ENCODE measurements at regions not wholly inside any gene's neighbourhood (a gene's known extent, or its start where the extent isn't known, plus 50 kb on each side); places are given as distances from the start of the nearest gene placed in this dataset.
"Not testable (repeated sequence)": the region's sequence is repeated elsewhere in the genome, so short reads cannot be mapped to it uniquely, and the experiment has no call there.

DNA sequence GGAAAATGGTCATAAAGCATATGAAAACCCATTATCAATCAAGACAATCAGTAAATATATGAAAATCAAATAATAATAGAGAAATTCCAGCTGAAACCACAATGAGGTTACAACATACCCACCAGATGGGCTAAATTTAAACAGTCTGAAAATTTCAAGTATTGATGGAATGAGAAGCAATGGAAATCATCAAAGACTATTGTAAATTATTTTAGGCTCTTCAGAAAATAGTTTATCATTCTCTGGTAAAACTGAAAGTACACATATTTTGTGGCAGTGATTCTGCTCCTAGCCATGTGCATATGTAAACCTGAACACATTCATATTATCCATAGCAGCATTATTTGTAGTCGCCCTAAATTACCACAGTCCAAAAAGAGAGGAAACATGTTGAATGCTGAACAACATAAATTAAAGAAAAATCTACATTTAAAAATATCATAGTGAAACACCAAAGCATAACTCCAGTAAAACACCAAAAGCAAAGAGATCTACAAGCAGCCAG lies 215.3 kb downstream of the PRELID2 start:
- WGBS (ENCODE audit: missing lambda C conversion rate), result 55% methylated on average over 1 of the region's 1 CpG
- ChIA-PET CTCF (no interaction called here), POLR2A (no interaction called here)
- Histone ChIP-seq H3K9me3 (no peaks in the 10 kb centered on the region), H3K27ac (no peak overlapping the region), H3K4me3 (no peak overlapping the region), H3K4me1 (no peaks in the 10 kb centered on the region), H3K4me2 (no peak overlapping the region)
- TF ChIP-seq HEYL (CRISPR knock-in tag; IDR thresholded peaks at IDR 0.05), result no peak
- no peak for TF ChIP-seq JUN (IDR thresholded peaks at IDR 0.05)
- TF ChIP-seq FOSL2 (IDR thresholded peaks at IDR 0.05), result no peak
- TF ChIP-seq FOSL2 (CRISPR knock-in tag; IDR thresholded peaks at IDR 0.05), result no peak
- TF ChIP-seq, protein P1, sequence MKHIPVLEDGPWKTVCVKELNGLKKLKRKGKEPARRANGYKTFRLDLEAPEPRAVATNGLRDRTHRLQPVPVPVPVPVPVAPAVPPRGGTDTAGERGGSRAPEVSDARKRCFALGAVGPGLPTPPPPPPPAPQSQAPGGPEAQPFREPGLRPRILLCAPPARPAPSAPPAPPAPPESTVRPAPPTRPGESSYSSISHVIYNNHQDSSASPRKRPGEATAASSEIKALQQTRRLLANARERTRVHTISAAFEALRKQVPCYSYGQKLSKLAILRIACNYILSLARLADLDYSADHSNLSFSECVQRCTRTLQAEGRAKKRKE (CRISPR knock-in tag; IDR thresholded peaks at IDR 0.05; ENCODE audit: low read depth), result no peak
- TF ChIP-seq MAZ (IDR thresholded peaks at IDR 0.05; ENCODE audit: borderline replicate concordance, low read depth, low read length), result no peak
- TF ChIP-seq, protein P2, sequence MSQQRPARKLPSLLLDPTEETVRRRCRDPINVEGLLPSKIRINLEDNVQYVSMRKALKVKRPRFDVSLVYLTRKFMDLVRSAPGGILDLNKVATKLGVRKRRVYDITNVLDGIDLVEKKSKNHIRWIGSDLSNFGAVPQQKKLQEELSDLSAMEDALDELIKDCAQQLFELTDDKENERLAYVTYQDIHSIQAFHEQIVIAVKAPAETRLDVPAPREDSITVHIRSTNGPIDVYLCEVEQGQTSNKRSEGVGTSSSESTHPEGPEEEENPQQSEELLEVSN (IDR thresholded peaks at IDR 0.05; ENCODE audit: borderline replicate concordance, low read depth), result no peak
- no peak for DNase-seq (ENCODE audit: low read depth in 1 of 2, low spot score in 1 of 2)
- FAIRE-seq, result no peak
- ATAC-seq, result no peak

DNA sequence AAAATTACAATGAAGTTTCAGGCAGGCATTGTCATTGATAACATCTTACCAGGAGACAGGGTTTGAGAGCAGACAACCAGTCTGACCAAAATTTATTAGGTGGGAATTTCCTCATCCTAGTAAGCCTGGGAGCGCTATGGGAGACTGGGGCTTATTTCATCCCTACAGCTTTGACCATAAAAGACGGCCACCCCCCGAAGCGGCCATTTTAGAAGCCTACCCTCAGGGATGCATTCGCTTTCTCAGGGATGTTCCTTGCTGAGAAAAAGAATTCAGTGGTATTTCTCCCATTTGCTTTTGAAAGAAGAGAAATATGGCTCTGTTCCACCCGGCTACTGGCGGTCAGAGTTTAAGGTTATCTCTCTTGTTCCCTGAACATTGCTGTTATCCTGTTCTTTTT lies 218.4 kb downstream of the PRELID2 start:
- H3K27ac ChIP-seq; H3K9me3 ChIP-seq; DNase-seq (ENCODE audit: low read depth in 1 of 2, low spot score in 1 of 2); ATAC-seq; H3K4me2 ChIP-seq; CTCF ChIA-PET; POLR2A ChIA-PET; H3K4me3 ChIP-seq; FAIRE-seq; H3K4me1 ChIP-seq: not testable (repeated sequence)
- 86% methylated on average over 7 of the region's 7 CpGs for WGBS (ENCODE audit: missing lambda C conversion rate)

GRCh38 chr5:145598983-145599382 lies 236.2 kb downstream of the PRELID2 start:
- CTCF ChIA-PET, result no interaction called here
- DNase-seq (ENCODE audit: low read depth in 1 of 2, low spot score in 1 of 2) (no peak), FAIRE-seq (no peak), ATAC-seq (no peak)
- H3K4me1 ChIP-seq, result no peaks in the 10 kb centered on the region
- POLR2A ChIA-PET, result no interaction called here
- no peak overlapping the region for H3K4me3 ChIP-seq
- H3K9me3 ChIP-seq, result no peaks in the 10 kb centered on the region
- TF ChIP-seq, protein P2 (IDR thresholded peaks at IDR 0.05; ENCODE audit: borderline replicate concordance, low read depth), result no peak
- TF ChIP-seq ZSCAN20 (CRISPR knock-in tag; IDR thresholded peaks at IDR 0.05), result no peak
- TF ChIP-seq ZC3H11A (IDR thresholded peaks at IDR 0.05), result no peak
- TF ChIP-seq MAZ (IDR thresholded peaks at IDR 0.05; ENCODE audit: borderline replicate concordance, low read depth, low read length), result no peak
- TF ChIP-seq, protein P3, sequence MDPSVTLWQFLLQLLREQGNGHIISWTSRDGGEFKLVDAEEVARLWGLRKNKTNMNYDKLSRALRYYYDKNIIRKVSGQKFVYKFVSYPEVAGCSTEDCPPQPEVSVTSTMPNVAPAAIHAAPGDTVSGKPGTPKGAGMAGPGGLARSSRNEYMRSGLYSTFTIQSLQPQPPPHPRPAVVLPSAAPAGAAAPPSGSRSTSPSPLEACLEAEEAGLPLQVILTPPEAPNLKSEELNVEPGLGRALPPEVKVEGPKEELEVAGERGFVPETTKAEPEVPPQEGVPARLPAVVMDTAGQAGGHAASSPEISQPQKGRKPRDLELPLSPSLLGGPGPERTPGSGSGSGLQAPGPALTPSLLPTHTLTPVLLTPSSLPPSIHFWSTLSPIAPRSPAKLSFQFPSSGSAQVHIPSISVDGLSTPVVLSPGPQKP (IDR thresholded peaks at IDR 0.05; ENCODE audit: low read depth, low read length), result no peak
- TF ChIP-seq ZNF302 (CRISPR knock-in tag; IDR thresholded peaks at IDR 0.05), result no peak
- TF ChIP-seq POLR2A (IDR thresholded peaks at IDR 0.05; ENCODE audit: low read length), result no peak
- no peak for TF ChIP-seq HES2 (IDR thresholded peaks at IDR 0.05)
- TF ChIP-seq, protein P1 (CRISPR knock-in tag; IDR thresholded peaks at IDR 0.05; ENCODE audit: low read depth), result no peak
- TF ChIP-seq SMC3 (IDR thresholded peaks at IDR 0.05), result no peak
- TF ChIP-seq HOXB13 (CRISPR knock-in tag; IDR thresholded peaks at IDR 0.05; ENCODE audit: low read depth), result no peak
- TF ChIP-seq TP53 (CRISPR knock-in tag; IDR thresholded peaks at IDR 0.05), result no peak
- no peak for TF ChIP-seq GATA3 (IDR thresholded peaks at IDR 0.05; ENCODE audit: borderline replicate concordance)
- no peak for TF ChIP-seq NPAS2 (CRISPR knock-in tag; IDR thresholded peaks at IDR 0.05; ENCODE audit: borderline replicate concordance)
- no peak for TF ChIP-seq KDM1A (IDR thresholded peaks at IDR 0.05; ENCODE audit: low read depth)
- no peak for TF ChIP-seq TFCP2L1 (CRISPR knock-in tag; IDR thresholded peaks at IDR 0.05)
- TF ChIP-seq EHF (CRISPR knock-in tag; IDR thresholded peaks at IDR 0.05), result no peak
- no peak for TF ChIP-seq CHD2 (IDR thresholded peaks at IDR 0.05; ENCODE audit: low read length, partially characterized antibody)
- no peak for TF ChIP-seq FOSB (CRISPR knock-in tag; IDR thresholded peaks at IDR 0.05)
- WGBS (ENCODE audit: missing lambda C conversion rate), result 62% methylated on average over 2 of the region's 2 CpGs
- no peak overlapping the region for H3K4me2 ChIP-seq
- H3K27ac ChIP-seq, result no peak overlapping the region

Data from A549 (cell line).